AG04449 (cell line): ENCODE measurements at regions not wholly inside any gene's neighbourhood (a gene's known extent, or its start where the extent isn't known, plus 50 kb on each side); places are given as distances from the start of the nearest gene placed in this dataset.

Source experiments
- CTCF ChIA-PET: fragments of 350-600 bp; formaldehyde crosslinking; extraction: SDS; loops from one replicate; lab custom pipeline; 2021; ENCODE audit warnings: antibody characterized with exemption; lab: Yijun Ruan, JAX
- POLR2A ChIA-PET: fragments of 400-600, 350-600 bp; formaldehyde crosslinking; extraction: SDS; loops from one replicate; lab custom pipeline; 2020; ENCODE audit warnings: antibody characterized with exemption, inconsistent platforms; lab: Yijun Ruan, JAX
- DNase-seq: peaks from one replicate; pipeline ENCODE4 v3.0.0-alpha.2; 2010; ENCODE audit warnings: low read depth, low spot score
- H3K4me3 ChIP-seq: 2 replicates; pipeline ENCODE4 v1.5.1; 2011; ENCODE audit warnings: low read depth, mild to moderate bottlenecking, control low read depth, low read length
- TF ChIP-seq, protein P1 (sequence below): IDR thresholded peaks from one replicate; pipeline ENCODE4 v1.5.1; 2011; ENCODE audit warnings: mild to moderate bottlenecking, moderate library complexity, low read length, control low read depth, inconsistent platforms; ENCODE audit not compliant: insufficient read depth; ENCODE audit errors: missing control alignments

DNA sequence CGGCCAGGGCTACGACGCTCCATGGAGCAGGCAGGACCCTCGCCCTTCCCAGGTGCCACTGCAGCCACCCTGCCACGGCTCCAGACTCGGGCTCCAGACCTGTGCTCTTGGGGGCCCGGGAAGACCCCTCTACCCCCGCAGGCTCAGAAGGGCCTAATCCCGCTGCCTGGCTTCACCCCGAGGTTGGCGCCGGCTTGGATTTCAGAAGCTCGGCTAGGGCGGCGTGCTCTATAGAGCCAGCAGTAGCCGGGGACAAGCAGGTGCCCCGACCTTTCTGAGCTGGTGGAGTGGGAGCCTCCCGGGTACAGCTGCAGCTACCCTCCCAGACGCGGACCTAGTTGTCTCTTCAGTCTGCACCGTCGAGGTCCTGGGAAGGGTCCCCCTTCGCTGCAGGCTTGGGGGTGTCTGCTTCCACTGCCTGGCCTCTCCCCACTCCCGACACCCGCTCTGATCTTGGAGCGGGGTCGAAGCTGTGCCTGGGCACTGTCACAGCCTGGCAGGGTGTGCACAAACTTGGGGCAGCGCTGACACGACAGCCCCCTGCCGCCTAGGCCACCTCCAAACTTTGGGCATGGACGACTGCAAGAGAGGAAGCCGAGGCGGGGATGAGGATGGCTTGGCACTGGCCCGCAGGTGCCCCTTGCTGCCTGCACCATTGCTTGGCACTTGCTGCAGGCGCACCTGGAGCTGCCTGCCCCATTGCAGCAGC lies 1366.1 kb upstream of the CDH9 start:
- DNase-seq, result no peak
- ChIA-PET CTCF (no interaction called here), POLR2A (no interaction called here)
- no peak overlapping the region for H3K4me3 ChIP-seq
- TF ChIP-seq, protein P1, sequence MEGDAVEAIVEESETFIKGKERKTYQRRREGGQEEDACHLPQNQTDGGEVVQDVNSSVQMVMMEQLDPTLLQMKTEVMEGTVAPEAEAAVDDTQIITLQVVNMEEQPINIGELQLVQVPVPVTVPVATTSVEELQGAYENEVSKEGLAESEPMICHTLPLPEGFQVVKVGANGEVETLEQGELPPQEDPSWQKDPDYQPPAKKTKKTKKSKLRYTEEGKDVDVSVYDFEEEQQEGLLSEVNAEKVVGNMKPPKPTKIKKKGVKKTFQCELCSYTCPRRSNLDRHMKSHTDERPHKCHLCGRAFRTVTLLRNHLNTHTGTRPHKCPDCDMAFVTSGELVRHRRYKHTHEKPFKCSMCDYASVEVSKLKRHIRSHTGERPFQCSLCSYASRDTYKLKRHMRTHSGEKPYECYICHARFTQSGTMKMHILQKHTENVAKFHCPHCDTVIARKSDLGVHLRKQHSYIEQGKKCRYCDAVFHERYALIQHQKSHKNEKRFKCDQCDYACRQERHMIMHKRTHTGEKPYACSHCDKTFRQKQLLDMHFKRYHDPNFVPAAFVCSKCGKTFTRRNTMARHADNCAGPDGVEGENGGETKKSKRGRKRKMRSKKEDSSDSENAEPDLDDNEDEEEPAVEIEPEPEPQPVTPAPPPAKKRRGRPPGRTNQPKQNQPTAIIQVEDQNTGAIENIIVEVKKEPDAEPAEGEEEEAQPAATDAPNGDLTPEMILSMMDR, result no peak

DNA sequence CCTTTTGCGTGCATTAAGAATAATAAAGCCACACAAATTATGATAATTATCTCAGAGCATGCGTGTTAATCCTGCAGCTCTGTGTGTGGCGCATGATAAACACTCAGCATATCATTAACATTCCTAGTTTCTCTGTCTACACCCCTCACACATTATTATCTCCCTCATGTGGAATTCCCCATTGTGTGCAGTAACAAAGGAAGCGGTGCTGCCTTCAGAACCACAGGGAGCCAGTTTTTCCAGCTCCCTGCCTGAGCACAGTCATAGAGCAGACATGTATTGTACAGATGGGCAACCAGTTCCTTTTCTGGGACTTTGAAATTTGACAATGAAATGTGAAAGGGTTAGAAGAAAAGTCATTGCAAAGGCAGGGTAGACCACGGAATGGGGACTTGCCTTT lies 1365.5 kb upstream of the CDH9 start:
- no peak for DNase-seq
- TF ChIP-seq, protein P1, result no peak
- CTCF ChIA-PET, result no interaction called here
- no peak overlapping the region for H3K4me3 ChIP-seq
- POLR2A ChIA-PET, result no interaction called here

GRCh38 chr5:28402590-28403301 lies 1364.4 kb upstream of the CDH9 start:
- DNase-seq, result no peak
- POLR2A ChIA-PET, result no interaction called here
- CTCF ChIA-PET, result no interaction called here
- no peak overlapping the region for H3K4me3 ChIP-seq
- TF ChIP-seq, protein P1, result no peak

DNA sequence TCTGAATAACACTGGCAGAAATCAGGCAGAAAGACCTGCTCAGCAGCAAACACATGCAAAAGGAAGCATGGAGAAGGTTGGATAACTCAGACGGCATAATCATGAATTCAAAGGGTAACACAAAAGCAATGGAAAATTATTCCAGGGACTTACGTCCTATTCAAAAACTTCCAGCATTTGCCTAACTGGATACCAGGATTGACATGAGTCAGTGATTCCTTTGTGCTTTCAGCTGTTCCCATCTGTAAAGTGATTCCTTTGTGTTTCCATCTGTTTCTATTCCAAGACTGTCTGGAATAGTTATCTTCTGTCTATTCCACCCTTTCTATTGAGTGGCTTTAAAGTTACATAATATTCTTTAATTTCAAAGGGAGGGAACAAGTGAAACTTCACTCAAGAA lies 1361.7 kb upstream of the CDH9 start:
- DNase-seq, result no peak
- POLR2A ChIA-PET, result no interaction called here

GRCh38 chr5:28399211-28399610 lies 1360.8 kb upstream of the CDH9 start:
- TF ChIP-seq, protein P1, result no peak
- DNase-seq, result no peak
- POLR2A ChIA-PET, result no interaction called here
- no peak overlapping the region for H3K4me3 ChIP-seq
- CTCF ChIA-PET, result no interaction called here

More for the DNA sequence above, 1361.7 kb upstream of the CDH9 start:
- no peak overlapping the region for H3K4me3 ChIP-seq
- TF ChIP-seq, protein P1, result no peak
- CTCF ChIA-PET, result no interaction called here

DNA sequence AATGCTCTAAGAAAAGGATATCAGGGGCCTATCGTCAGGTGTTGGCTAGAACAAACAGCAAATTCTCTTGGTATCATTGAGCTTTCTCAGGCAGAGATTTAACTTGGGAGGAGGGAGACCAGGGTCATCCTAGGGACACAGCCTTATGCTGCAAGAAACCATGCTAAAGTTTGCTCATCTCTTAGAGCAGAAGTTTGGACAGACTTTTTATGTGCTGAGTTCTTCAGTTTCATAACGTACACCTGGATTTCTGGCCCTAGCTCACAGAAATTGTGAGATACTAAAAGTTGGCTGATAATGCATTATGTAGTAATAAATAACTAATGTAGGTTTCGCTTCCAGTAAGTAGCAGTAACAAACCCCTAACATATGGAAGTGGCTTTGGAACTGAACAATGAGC lies 1359.8 kb upstream of the CDH9 start:
- ChIA-PET CTCF (no interaction called here), POLR2A (no interaction called here)
- no peak overlapping the region for H3K4me3 ChIP-seq
- no peak for DNase-seq
- TF ChIP-seq, protein P1, result no peak
